Thyroid gland (tissue), 4 donors: ENCODE measurements at regions not wholly inside any gene's neighbourhood (a gene's known extent, or its start where the extent isn't known, plus 50 kb on each side); places are given as distances from the start of the nearest gene placed in this dataset.

Experiments used
- CTCF ChIP-seq, 6 experiments: fragments of 200-600 bp in 3 of 6; fragments of 450-650 bp in 3 of 6; sonication (generic) in 3 of 6; IDR thresholded peaks; one replicate each; pipeline ENCODE4 v1.5.1; 2016 to 2019; ENCODE audit warnings: antibody characterized with exemption in 6 of 6, mild to moderate bottlenecking in 2 of 6, inconsistent platforms in 1 of 6, moderate library complexity in 1 of 6
- POLR2A ChIP-seq, 2 donors: fragments of 450-650 bp; IDR thresholded peaks; one replicate each; pipeline ENCODE4 v1.6.1; 2017; ENCODE audit warnings: antibody characterized with exemption in 2 of 2, mild to moderate bottlenecking in 2 of 2, moderate library complexity in 1 of 2

DNA sequence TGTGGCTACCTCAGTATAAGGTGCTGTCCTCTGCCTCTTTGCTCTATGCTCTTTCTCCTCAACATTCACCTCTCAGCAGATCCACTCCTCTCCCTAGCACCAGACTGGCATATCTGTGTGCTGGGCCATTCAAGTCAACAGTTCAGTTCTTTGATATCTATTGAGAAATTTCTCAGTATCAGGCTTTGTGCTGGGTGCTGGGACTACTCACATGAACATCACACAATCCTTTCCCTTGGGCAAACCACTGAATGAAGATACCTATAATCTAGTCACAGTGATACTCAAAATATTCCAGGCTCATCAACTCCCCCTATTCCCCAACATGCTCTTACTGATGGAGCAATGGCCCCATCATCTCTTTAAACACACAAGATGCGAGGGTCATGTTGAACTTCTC is 120.8 kb downstream of the RPL22L1 start:
- TF ChIP-seq CTCF (IDR thresholded peaks at IDR 0.05) (no peak), POLR2A (IDR thresholded peaks at IDR 0.05) (no peak)
